ENCODE measurements at regions not wholly inside any gene's neighbourhood (a gene's known extent, or its start where the extent isn't known, plus 50 kb on each side); places are given as distances from the start of the nearest gene placed in this dataset.

- H3K27me3 Mint-ChIP-seq (ENCODE audit: low read depth), result no peaks in the 10 kb centered on the region
- H3K36me3 Mint-ChIP-seq (ENCODE audit: insufficient read depth in 2 of 2), result no peaks in the 10 kb centered on the region
- H3K4me3 Mint-ChIP-seq, result no peak overlapping the region
- peaks cover 8 to 9% of the 10 kb centered on the region in 2 donors for H3K9me3 Mint-ChIP-seq
- H3K27ac Mint-ChIP-seq, result no peak overlapping the region
- no peak for ATAC-seq (replicated peaks in 1 of 2)
- DNase-seq, result no peak
- H3K4me1 Mint-ChIP-seq (ENCODE audit: low read depth), result no peaks in the 10 kb centered on the region
These were observed 747.2 kb downstream of the OLFM4 start for GRCh38 chr13:53775807-53776206.

- ATAC-seq (replicated peaks in 1 of 2) (no peak), DNase-seq (no peak)
- Mint-ChIP-seq H3K4me1 (ENCODE audit: low read depth) (peaks cover 11% of the 10 kb centered on the region), H3K9me3 (peaks cover 4% of the 10 kb centered on the region in 2 donors), H3K27me3 (ENCODE audit: low read depth) (no peaks in the 10 kb centered on the region), H3K4me3 (no peak overlapping the region), H3K27ac (no peak overlapping the region), H3K36me3 (ENCODE audit: insufficient read depth in 2 of 2) (no peaks in the 10 kb centered on the region)
These were observed 750.3 kb downstream of the OLFM4 start for GRCh38 chr13:53778937-53779336.

DNA sequence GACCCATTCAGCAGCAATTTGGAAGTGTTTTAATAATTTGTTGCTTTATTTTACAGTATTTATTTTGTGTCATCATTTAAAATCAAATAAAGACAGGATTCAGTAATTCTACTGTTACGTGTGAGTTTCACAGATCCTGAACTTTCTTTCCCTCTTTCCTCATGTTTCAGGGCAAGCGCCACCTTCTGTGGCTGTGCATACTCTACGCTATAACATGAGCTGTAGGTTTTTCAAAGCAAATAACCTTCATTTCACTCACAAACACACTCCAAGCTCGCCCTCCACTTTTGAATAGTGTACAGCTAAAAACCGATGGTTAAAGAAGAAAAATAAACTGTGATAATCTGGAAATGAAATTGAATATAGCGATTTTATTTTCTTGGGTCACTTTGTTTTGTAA lies 753.3 kb downstream of the OLFM4 start:
- Mint-ChIP-seq H3K4me3 (no peak overlapping the region), H3K27me3 (ENCODE audit: low read depth) (no peaks in the 10 kb centered on the region), H3K36me3 (ENCODE audit: insufficient read depth in 2 of 2) (no peaks in the 10 kb centered on the region), H3K9me3 (peaks cover 0 to 2% of the 10 kb centered on the region in 2 donors), H3K27ac (no peak overlapping the region), H3K4me1 (ENCODE audit: low read depth) (peaks cover 11% of the 10 kb centered on the region)
- ATAC-seq (replicated peaks in 1 of 2), result no peak
- DNase-seq, result no peak

DNA sequence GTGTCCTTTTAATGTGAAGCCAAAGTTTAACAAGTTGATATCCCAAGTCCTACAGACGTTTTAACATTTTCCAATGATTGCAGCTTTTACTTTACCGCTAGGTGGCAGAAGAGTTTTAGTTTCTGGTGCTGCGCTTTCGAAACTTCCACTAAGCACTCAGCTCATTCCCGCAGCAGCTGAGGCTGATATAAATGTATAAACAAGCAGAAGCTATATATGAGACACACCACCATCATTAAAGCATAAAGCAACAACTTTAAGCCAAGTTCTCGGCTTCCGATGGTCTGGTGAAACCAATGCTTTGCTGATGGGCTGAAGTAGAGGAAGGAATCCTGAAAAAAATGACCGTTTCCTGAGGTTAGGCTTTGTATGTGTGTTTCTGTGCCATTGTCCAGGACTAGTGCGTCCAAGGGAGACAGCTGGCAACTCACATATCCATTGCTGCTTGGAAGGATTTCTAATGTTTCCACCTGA lies 753.9 kb downstream of the OLFM4 start:
- Mint-ChIP-seq H3K27ac (no peak overlapping the region), H3K4me1 (ENCODE audit: low read depth) (peaks cover 11% of the 10 kb centered on the region), H3K27me3 (ENCODE audit: low read depth) (no peaks in the 10 kb centered on the region), H3K36me3 (ENCODE audit: insufficient read depth in 2 of 2) (no peaks in the 10 kb centered on the region), H3K9me3 (peaks cover 0 to 3% of the 10 kb centered on the region in 2 donors), H3K4me3 (peak overlapping the region in 1 of 2 donors; percentile 30)
- DNase-seq, result peak; percentile 2 to 5
- no peak for ATAC-seq (replicated peaks in 1 of 2)

DNA sequence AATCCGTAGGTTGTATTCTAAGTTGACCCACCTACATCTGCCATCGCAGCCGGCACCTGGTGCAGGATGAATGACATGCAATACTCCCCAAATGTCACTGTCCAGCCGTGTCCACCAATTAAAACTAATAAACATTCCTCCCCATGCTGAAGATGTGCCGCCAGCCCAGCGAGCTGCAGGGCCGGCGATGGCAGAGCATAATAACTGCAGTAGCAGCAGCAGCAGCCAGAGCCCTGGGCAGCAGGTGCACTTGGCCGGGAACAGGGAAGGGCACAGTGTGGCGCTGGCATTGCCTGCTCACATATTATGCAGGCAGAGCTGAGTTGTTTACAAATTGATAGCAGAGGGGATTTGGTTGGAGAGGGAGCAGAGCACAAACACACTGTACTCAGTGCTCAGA lies 754.9 kb downstream of the OLFM4 start:
- no peak overlapping the region for H3K4me3 Mint-ChIP-seq
- ATAC-seq (replicated peaks in 1 of 2), result no peak
- peaks cover 11% of the 10 kb centered on the region for H3K4me1 Mint-ChIP-seq (ENCODE audit: low read depth)

GRCh38 chr13:53788286-53788685 lies 759.7 kb downstream of the OLFM4 start:
- Mint-ChIP-seq H3K9me3 (peaks cover 0 to 2% of the 10 kb centered on the region in 2 donors), H3K4me3 (no peak overlapping the region), H3K4me1 (ENCODE audit: low read depth) (no peaks in the 10 kb centered on the region), H3K36me3 (ENCODE audit: insufficient read depth in 2 of 2) (no peaks in the 10 kb centered on the region), H3K27ac (no peak overlapping the region), H3K27me3 (ENCODE audit: low read depth) (no peaks in the 10 kb centered on the region)
- DNase-seq (no peak), ATAC-seq (replicated peaks in 1 of 2) (no peak)

More for the DNA sequence above, 754.9 kb downstream of the OLFM4 start:
- Mint-ChIP-seq H3K9me3 (peaks cover 0 to 2% of the 10 kb centered on the region in 2 donors), H3K27me3 (ENCODE audit: low read depth) (no peaks in the 10 kb centered on the region), H3K36me3 (ENCODE audit: insufficient read depth in 2 of 2) (no peaks in the 10 kb centered on the region), H3K27ac (no peak overlapping the region)
- DNase-seq, result no peak

DNA sequence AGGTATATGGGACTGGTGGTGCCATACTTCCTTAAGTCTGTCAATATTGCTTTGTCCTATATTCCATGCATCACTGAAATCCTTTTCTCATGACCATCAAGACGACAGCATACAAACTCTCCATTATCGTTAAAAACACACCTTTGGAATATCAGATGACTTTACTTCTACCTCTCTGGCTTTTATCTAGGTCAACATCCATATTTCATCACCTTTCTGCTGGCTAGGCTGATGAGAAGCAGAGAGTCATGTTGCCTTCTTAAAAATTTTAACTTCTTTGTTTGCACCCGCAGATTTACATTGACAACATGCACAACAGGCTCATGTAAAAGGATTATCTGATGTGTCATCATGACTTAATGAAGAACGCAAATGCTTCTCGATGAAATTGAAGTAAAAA lies 771.4 kb downstream of the OLFM4 start:
- H3K4me1 Mint-ChIP-seq (ENCODE audit: low read depth), result no peaks in the 10 kb centered on the region
- H3K9me3 Mint-ChIP-seq, result peaks cover 8 to 9% of the 10 kb centered on the region in 2 donors
- no peak for ATAC-seq (replicated peaks in 1 of 2)
- no peak overlapping the region for H3K4me3 Mint-ChIP-seq
- no peaks in the 10 kb centered on the region for H3K27me3 Mint-ChIP-seq (ENCODE audit: low read depth)
- DNase-seq, result no peak
- no peaks in the 10 kb centered on the region for H3K36me3 Mint-ChIP-seq (ENCODE audit: insufficient read depth in 2 of 2)
- no peak overlapping the region for H3K27ac Mint-ChIP-seq

- ATAC-seq (replicated peaks in 1 of 2) (no peak), DNase-seq (no peak)
- Mint-ChIP-seq H3K4me1 (ENCODE audit: low read depth) (no peaks in the 10 kb centered on the region), H3K27ac (no peak overlapping the region), H3K27me3 (ENCODE audit: low read depth) (no peaks in the 10 kb centered on the region), H3K36me3 (ENCODE audit: insufficient read depth in 2 of 2) (no peaks in the 10 kb centered on the region), H3K9me3 (peaks cover 2 to 7% of the 10 kb centered on the region in 2 donors), H3K4me3 (no peak overlapping the region)
These were observed 778.7 kb downstream of the OLFM4 start for GRCh38 chr13:53807251-53807834.

DNA sequence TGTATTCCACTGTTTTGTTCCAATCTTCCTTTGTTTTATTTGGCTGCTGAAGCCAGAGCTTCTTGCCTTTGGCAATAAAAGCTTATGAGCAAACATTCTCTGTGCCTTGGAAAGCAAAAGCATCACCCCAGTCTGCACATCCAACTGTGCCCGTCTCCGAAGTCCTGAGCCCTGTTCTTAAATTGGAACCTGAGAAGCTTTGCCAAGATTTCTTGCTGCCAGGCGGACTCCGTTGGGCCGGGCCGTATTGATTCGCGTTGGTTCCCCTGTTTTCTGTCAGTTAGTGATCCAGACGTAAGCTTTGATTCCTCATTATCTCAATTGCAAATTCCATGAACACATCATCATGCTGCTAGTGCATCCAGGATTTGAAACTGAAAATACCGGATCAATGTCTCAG lies 793.0 kb downstream of the OLFM4 start:
- Mint-ChIP-seq H3K27ac (no peak overlapping the region), H3K4me3 (no peak overlapping the region), H3K27me3 (ENCODE audit: low read depth) (no peaks in the 10 kb centered on the region), H3K9me3 (peaks cover 2 to 4% of the 10 kb centered on the region in 2 donors), H3K36me3 (ENCODE audit: insufficient read depth in 2 of 2) (peaks cover 2% of the 10 kb centered on the region in 2 donors), H3K4me1 (ENCODE audit: low read depth) (no peaks in the 10 kb centered on the region)
- DNase-seq, result no peak
- ATAC-seq (replicated peaks in 1 of 2), result no peak

GRCh38 chr13:53822136-53822535 lies 793.5 kb downstream of the OLFM4 start:
- Mint-ChIP-seq H3K36me3 (ENCODE audit: insufficient read depth in 2 of 2) (peaks cover 2% of the 10 kb centered on the region in 2 donors), H3K27me3 (ENCODE audit: low read depth) (no peaks in the 10 kb centered on the region), H3K4me3 (no peak overlapping the region)

DNA sequence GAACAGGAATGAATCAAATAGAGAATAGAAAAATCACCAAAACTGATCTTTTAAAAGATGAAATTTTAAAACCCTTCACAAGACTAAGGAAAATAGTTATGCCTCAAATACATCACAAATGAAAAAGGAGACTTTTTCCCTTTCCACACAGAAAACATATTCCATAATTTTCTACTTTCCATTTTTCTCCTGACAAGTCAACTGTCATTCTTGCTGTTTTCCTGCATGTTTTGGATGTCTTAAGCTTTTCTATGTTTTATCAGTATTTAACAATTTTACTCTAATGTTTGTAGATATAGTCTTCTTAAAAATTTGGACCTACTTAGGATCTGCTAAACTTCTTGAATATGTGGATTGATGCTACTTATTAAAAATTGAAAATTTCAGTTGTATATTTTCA lies 810.8 kb downstream of the OLFM4 start:
- Mint-ChIP-seq H3K27ac (no peak overlapping the region), H3K4me1 (ENCODE audit: low read depth) (no peaks in the 10 kb centered on the region), H3K4me3 (no peak overlapping the region), H3K36me3 (ENCODE audit: insufficient read depth in 2 of 2) (no peaks in the 10 kb centered on the region), H3K27me3 (ENCODE audit: low read depth) (no peaks in the 10 kb centered on the region), H3K9me3 (peaks cover 4 to 9% of the 10 kb centered on the region in 2 donors)
- DNase-seq (no peak), ATAC-seq (replicated peaks in 1 of 2) (no peak)

More at GRCh38 chr13:53822136-53822535, 793.5 kb downstream of the OLFM4 start:
- peaks cover 2 to 3% of the 10 kb centered on the region in 2 donors for H3K9me3 Mint-ChIP-seq
- no peak overlapping the region for H3K27ac Mint-ChIP-seq
- ATAC-seq (replicated peaks in 1 of 2) (no peak), DNase-seq (no peak)
- no peaks in the 10 kb centered on the region for H3K4me1 Mint-ChIP-seq (ENCODE audit: low read depth)

GRCh38 chr13:53844473-53845146 lies 816.0 kb downstream of the OLFM4 start:
- Mint-ChIP-seq H3K4me1 (ENCODE audit: low read depth) (no peaks in the 10 kb centered on the region), H3K9me3 (peaks cover 7% of the 10 kb centered on the region in 2 donors), H3K27ac (no peak overlapping the region), H3K27me3 (ENCODE audit: low read depth) (no peaks in the 10 kb centered on the region), H3K4me3 (no peak overlapping the region), H3K36me3 (ENCODE audit: insufficient read depth in 2 of 2) (no peaks in the 10 kb centered on the region)
- DNase-seq (no peak), ATAC-seq (replicated peaks in 1 of 2) (no peak)

GRCh38 chr13:53847502-53847901 lies 818.9 kb downstream of the OLFM4 start:
- ATAC-seq (replicated peaks in 1 of 2), result no peak
- Mint-ChIP-seq H3K9me3 (peaks cover 8 to 10% of the 10 kb centered on the region in 2 donors), H3K4me3 (no peak overlapping the region), H3K36me3 (ENCODE audit: insufficient read depth in 2 of 2) (no peaks in the 10 kb centered on the region), H3K27me3 (ENCODE audit: low read depth) (no peaks in the 10 kb centered on the region), H3K27ac (no peak overlapping the region), H3K4me1 (ENCODE audit: low read depth) (no peaks in the 10 kb centered on the region)
- DNase-seq, result no peak

Measured in activated T-cell treated with anti-CD3 and anti-CD28 coated beads, Interleukin-2, amount 50 U/mL, for 72 hours (primary cell).